ENCODE measurements at regions not wholly inside any gene's neighbourhood (a gene's known extent, or its start where the extent isn't known, plus 50 kb on each side); places are given as distances from the start of the nearest gene placed in this dataset.

- Mint-ChIP-seq H3K4me1 (no peaks in the 10 kb centered on the region), H3K36me3 (ENCODE audit: insufficient read depth in 1 of 3, low read depth in 3 of 3) (no peaks in the 10 kb centered on the region), H3K9me3 (no peaks in the 10 kb centered on the region), H3K4me3 (no peak overlapping the region), H3K27me3 (ENCODE audit: low read depth) (no peaks in the 10 kb centered on the region), H3K27ac (no peak overlapping the region)
- H3K4ac ChIP-seq (ENCODE audit: low read depth, low read length) = no peak overlapping the region
- no peak overlapping the region for H2AK5ac ChIP-seq (ENCODE audit: insufficient read length, low read length)
- H4K91ac ChIP-seq (ENCODE audit: insufficient read length, low read depth, low read length) = no peak overlapping the region
- WGBS (ENCODE audit: extremely low coverage, insufficient read length, low lambda C conversion rate) = no CpG with 5 or more reads among the region's 1 CpG
- H3K4me2 ChIP-seq (ENCODE audit: insufficient read depth, insufficient read length, low read length) = no peak overlapping the region
- no peaks in the 10 kb centered on the region for H3K4me1 ChIP-seq (ENCODE audit: insufficient read depth, low read length)
- no peaks in the 10 kb centered on the region for H4K20me1 ChIP-seq (ENCODE audit: control insufficient read depth, insufficient read depth, insufficient read length)
- no peak overlapping the region for H3K27ac ChIP-seq (ENCODE audit: insufficient read length, low read depth, low read length)
- H4K5ac ChIP-seq (ENCODE audit: insufficient read length, low read depth, low read length) = no peak overlapping the region
- TF ChIP-seq, protein P1, sequence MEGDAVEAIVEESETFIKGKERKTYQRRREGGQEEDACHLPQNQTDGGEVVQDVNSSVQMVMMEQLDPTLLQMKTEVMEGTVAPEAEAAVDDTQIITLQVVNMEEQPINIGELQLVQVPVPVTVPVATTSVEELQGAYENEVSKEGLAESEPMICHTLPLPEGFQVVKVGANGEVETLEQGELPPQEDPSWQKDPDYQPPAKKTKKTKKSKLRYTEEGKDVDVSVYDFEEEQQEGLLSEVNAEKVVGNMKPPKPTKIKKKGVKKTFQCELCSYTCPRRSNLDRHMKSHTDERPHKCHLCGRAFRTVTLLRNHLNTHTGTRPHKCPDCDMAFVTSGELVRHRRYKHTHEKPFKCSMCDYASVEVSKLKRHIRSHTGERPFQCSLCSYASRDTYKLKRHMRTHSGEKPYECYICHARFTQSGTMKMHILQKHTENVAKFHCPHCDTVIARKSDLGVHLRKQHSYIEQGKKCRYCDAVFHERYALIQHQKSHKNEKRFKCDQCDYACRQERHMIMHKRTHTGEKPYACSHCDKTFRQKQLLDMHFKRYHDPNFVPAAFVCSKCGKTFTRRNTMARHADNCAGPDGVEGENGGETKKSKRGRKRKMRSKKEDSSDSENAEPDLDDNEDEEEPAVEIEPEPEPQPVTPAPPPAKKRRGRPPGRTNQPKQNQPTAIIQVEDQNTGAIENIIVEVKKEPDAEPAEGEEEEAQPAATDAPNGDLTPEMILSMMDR (conservative IDR thresholded peaks at IDR 0.05) = no peak
- no peak overlapping the region for H2BK12ac ChIP-seq (ENCODE audit: insufficient read length, low read depth, low read length)
- H3K79me2 ChIP-seq (ENCODE audit: insufficient read depth, low read length) = no peaks in the 10 kb centered on the region
- no peaks in the 10 kb centered on the region for H3K27me3 ChIP-seq (ENCODE audit: insufficient read depth, low read length)
- no peak overlapping the region for H2AFZ ChIP-seq (ENCODE audit: low read length)
- H3K79me1 ChIP-seq (ENCODE audit: insufficient read depth, low read depth, low read length, poor library complexity, severe bottlenecking) = no peaks in the 10 kb centered on the region
- no peak overlapping the region for H3K9ac ChIP-seq (ENCODE audit: extremely low read depth, insufficient read length, low read length)
- H4K8ac ChIP-seq (replicated peaks; ENCODE audit: insufficient read length, low read depth, low read length) = no peak overlapping the region
- H3K56ac ChIP-seq (ENCODE audit: insufficient read length, low read depth, low read length) = no peak overlapping the region
- H3K23ac ChIP-seq (ENCODE audit: insufficient read length, low read depth, low read length) = no peak overlapping the region
- H2BK20ac ChIP-seq (ENCODE audit: low read depth, low read length, poor library complexity, severe bottlenecking) = no peak overlapping the region
- H3K14ac ChIP-seq (ENCODE audit: insufficient read depth, low read length) = no peak overlapping the region
- no peak overlapping the region for H2BK15ac ChIP-seq (ENCODE audit: low read depth, low read length)
- no peaks in the 10 kb centered on the region for H3K9me3 ChIP-seq (ENCODE audit: control insufficient read depth, low read depth, low read length)
- H2BK120ac ChIP-seq (ENCODE audit: low read depth, low read length, poor library complexity, severe bottlenecking) = no peak overlapping the region
- DNase-seq = no peak
- no peak overlapping the region for H3K18ac ChIP-seq (ENCODE audit: insufficient read length, low read depth, low read length)
- no peak overlapping the region for H2BK5ac ChIP-seq (ENCODE audit: insufficient read length, low read length)
- no peak overlapping the region for H3T11ph ChIP-seq (ENCODE audit: low read length)
- no peaks in the 10 kb centered on the region for H3K23me2 ChIP-seq (ENCODE audit: insufficient read length, low read depth, low read length, poor library complexity, severe bottlenecking)
These were observed 383.9 kb downstream of the PCDH7 start for GRCh38 chr4:31104043-31104442.

All from H9 (cell line).